CD4-positive, alpha-beta memory T cell (primary cell): ENCODE measurements at regions not wholly inside any gene's neighbourhood (a gene's known extent, or its start where the extent isn't known, plus 50 kb on each side); places are given as distances from the start of the nearest gene placed in this dataset.

ENCODE experiments used
- CTCF ChIA-PET: fragments of 350-600 bp; sonication (Branson Sonifier 250); formaldehyde crosslinking; loops from one replicate; lab custom pipeline; 2021; ENCODE audit warnings: inconsistent platforms; ENCODE audit not compliant: partially characterized antibody; lab: Charles Lee
- POLR2A ChIA-PET: fragments of 350-600 bp; sonication (Branson Sonifier 250); formaldehyde crosslinking; loops from one replicate; lab custom pipeline; 2021; ENCODE audit not compliant: partially characterized antibody; lab: Charles Lee
- DNase-seq, 5 donors: peaks; one replicate each; pipeline versions ENCODE4 v3.0.0 to v3.0.0-alpha.2; 2020 to 2022; ENCODE audit warnings: mixed read lengths in 1 of 5
- H3K27ac ChIP-seq: one replicate; pipeline ENCODE4 v1.7.0; 2013; ENCODE audit warnings: low read depth, low read length
- H3K27me3 ChIP-seq: 2 replicates; pipeline ENCODE4 v1.7.0; 2013; ENCODE audit warnings: mild to moderate bottlenecking, low read length, moderate library complexity; ENCODE audit not compliant: insufficient read depth
- H3K36me3 ChIP-seq: 2 replicates; pipeline ENCODE4 v1.7.0; 2013; ENCODE audit warnings: mild to moderate bottlenecking, low read length, moderate library complexity; ENCODE audit not compliant: insufficient read depth
- H3K4me1 ChIP-seq: 2 replicates; pipeline ENCODE4 v1.7.0; 2013; ENCODE audit warnings: mild to moderate bottlenecking, low read length, moderate library complexity; ENCODE audit not compliant: insufficient read depth
- H3K4me3 ChIP-seq, 2 donors: one replicate each; pipeline ENCODE4 v1.7.0; 2013; ENCODE audit warnings: low read length in 2 of 2, mild to moderate bottlenecking in 1 of 2
- H3K9me3 ChIP-seq, 2 donors: one replicate each; pipeline ENCODE4 v1.7.0; 2013; ENCODE audit warnings: low read length in 2 of 2, control low read depth in 1 of 2; ENCODE audit not compliant: control insufficient read depth in 1 of 2
- H3K27ac Mint-ChIP-seq, 7 donors: one replicate each; pipeline ENCODE4 v1.8.0; 2020 to 2021; ENCODE audit warnings: mixed read lengths in 7 of 7, mild to moderate bottlenecking in 6 of 7, inconsistent platforms in 3 of 7, moderate library complexity in 3 of 7
- H3K27me3 Mint-ChIP-seq, 2 donors: one replicate each; pipeline ENCODE4 v1.8.0; 2020 to 2021; ENCODE audit warnings: mixed read lengths in 2 of 2
- H3K36me3 Mint-ChIP-seq, 2 donors: one replicate each; pipeline ENCODE4 v1.8.0; 2020 to 2021; ENCODE audit warnings: mixed read lengths in 2 of 2, inconsistent platforms in 1 of 2, mild to moderate bottlenecking in 1 of 2
- H3K4me1 Mint-ChIP-seq, 4 donors: one replicate each; pipeline ENCODE4 v1.8.0; 2020 to 2021; ENCODE audit warnings: mixed read lengths in 4 of 4, mild to moderate bottlenecking in 1 of 4
- H3K4me3 Mint-ChIP-seq, 8 donors: one replicate each; pipeline ENCODE4 v1.8.0; 2020 to 2021; ENCODE audit warnings: mixed read lengths in 8 of 8, mild to moderate bottlenecking in 7 of 8, moderate library complexity in 6 of 8, inconsistent platforms in 3 of 8
- H3K9me3 Mint-ChIP-seq, 8 donors: one replicate each; pipeline ENCODE4 v1.8.0; 2020 to 2021; ENCODE audit warnings: mixed read lengths in 8 of 8, mild to moderate bottlenecking in 5 of 8, inconsistent platforms in 3 of 8, moderate library complexity in 1 of 8
- intact Hi-C: fragments of 100-400 bp; cut with micrococcal nuclease; formaldehyde crosslinking; loops from one replicate; pipeline ENCODE4 v1.15.1; 2023

DNA sequence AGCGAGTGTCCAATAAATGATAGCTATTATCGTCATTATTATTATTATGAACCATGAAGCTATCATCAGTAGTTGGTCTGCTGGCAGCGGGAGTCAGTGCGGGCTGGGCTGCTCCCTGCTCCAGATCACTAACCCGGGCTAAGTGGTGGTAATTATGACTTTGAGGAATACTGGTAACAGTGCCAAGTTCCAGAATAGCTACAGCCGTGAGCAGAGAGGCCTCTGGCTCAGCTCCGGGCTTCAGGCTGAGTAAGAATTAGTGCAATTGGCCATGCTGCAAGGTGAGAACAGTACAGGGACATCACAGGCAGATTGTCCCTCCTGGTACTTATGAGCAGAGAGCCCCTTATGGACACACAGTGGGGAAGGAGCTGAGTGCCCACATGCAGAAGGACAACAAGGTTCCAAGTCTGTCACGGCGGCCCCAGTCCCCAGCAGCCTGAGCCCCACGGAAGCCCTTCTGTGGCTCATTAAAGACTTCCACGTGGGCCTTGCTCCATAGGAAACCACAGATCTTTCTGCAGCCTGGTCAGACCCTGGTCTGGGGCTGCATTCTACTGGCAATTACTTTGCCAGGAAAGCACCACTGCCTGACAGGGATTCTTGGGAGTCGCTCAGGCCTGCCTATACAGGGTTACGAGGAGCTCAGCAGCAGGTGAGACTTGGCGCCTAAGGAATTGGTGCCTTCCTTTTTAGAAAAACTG lies 235.1 kb downstream of the RRAGC start:
- no peak overlapping the region for H3K4me3 Mint-ChIP-seq
- Histone ChIP-seq H3K9me3 (no peaks in the 10 kb centered on the region), H3K27me3 (no peaks in the 10 kb centered on the region), H3K27ac (no peak overlapping the region), H3K4me1 (no peaks in the 10 kb centered on the region), H3K36me3 (no peaks in the 10 kb centered on the region), H3K4me3 (no peak overlapping the region)
- no peaks in the 10 kb centered on the region for H3K36me3 Mint-ChIP-seq
- ChIA-PET CTCF (no interaction called here), POLR2A (no interaction called here)
- H3K4me1 Mint-ChIP-seq = no peaks in the 10 kb centered on the region
- peaks cover 2 to 4% of the 10 kb centered on the region in 2 donors for H3K27me3 Mint-ChIP-seq
- H3K9me3 Mint-ChIP-seq = peaks cover 0 to 2% (median 0%) of the 10 kb centered on the region in 8 donors
- intact Hi-C loops = no loop called here
- DNase-seq = no peak
- H3K27ac Mint-ChIP-seq = no peak overlapping the region

DNA sequence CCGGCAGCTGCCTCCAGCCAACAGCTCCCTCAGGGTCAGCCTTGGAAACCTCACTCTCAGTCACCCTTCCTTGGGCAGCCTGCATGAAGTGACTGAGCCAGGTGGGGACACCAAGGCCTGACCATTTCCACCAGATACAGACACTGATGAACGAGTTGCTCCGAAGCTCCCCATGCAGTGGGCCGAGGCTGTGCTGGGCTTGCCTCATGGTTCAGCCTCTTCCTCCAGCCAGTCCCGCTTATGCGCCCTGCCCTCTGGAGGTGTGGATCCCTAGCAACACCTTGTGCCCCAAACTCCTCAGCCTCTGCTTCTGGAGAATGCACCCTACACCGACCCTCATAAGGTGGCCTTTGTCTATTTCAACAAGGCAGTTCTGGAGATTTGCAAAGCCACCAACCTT lies 236.0 kb downstream of the RRAGC start:
- ChIA-PET CTCF (no interaction called here), POLR2A (no interaction called here)
- Histone ChIP-seq H3K27ac (no peak overlapping the region), H3K4me1 (no peaks in the 10 kb centered on the region), H3K9me3 (no peaks in the 10 kb centered on the region), H3K36me3 (no peaks in the 10 kb centered on the region), H3K27me3 (no peaks in the 10 kb centered on the region), H3K4me3 (no peak overlapping the region)
- Mint-ChIP-seq H3K9me3 (no peaks in the 10 kb centered on the region), H3K27ac (no peak overlapping the region), H3K4me3 (no peak overlapping the region), H3K4me1 (no peaks in the 10 kb centered on the region), H3K27me3 (peaks cover 2 to 6% of the 10 kb centered on the region in 2 donors), H3K36me3 (no peaks in the 10 kb centered on the region)
- intact Hi-C loops = no loop called here
- DNase-seq = no peak

GRCh38 chr1:38622197-38622596 lies 237.4 kb downstream of the RRAGC start:
- intact Hi-C loops = no loop called here
- no peaks in the 10 kb centered on the region for H3K27me3 ChIP-seq
- Mint-ChIP-seq H3K9me3 (no peaks in the 10 kb centered on the region), H3K36me3 (no peaks in the 10 kb centered on the region), H3K4me3 (no peak overlapping the region), H3K4me1 (no peaks in the 10 kb centered on the region), H3K27ac (no peak overlapping the region), H3K27me3 (peaks cover 8% of the 10 kb centered on the region in 2 donors)
- H3K4me3 ChIP-seq = no peak overlapping the region
- ChIA-PET CTCF (no interaction called here), POLR2A (no interaction called here)
- H3K27ac ChIP-seq = no peak overlapping the region
- H3K9me3 ChIP-seq = no peaks in the 10 kb centered on the region
- H3K36me3 ChIP-seq = no peaks in the 10 kb centered on the region
- H3K4me1 ChIP-seq = no peaks in the 10 kb centered on the region
- no peak for DNase-seq

- Histone ChIP-seq H3K9me3 (no peaks in the 10 kb centered on the region), H3K4me3 (no peak overlapping the region), H3K27ac (no peak overlapping the region), H3K36me3 (no peaks in the 10 kb centered on the region), H3K4me1 (no peaks in the 10 kb centered on the region), H3K27me3 (no peaks in the 10 kb centered on the region)
- Mint-ChIP-seq H3K4me3 (no peak overlapping the region), H3K4me1 (no peaks in the 10 kb centered on the region), H3K27me3 (peaks cover 16 to 20% of the 10 kb centered on the region in 2 donors), H3K9me3 (peaks cover 0 to 14% (median 5%) of the 10 kb centered on the region in 8 donors), H3K36me3 (no peaks in the 10 kb centered on the region), H3K27ac (no peak overlapping the region)
- intact Hi-C loops = no loop called here
- no peak for DNase-seq
- ChIA-PET POLR2A (no interaction called here), CTCF (no interaction called here)
Observed at GRCh38 chr1:38616846-38617245, 242.7 kb downstream of the RRAGC start.

DNA sequence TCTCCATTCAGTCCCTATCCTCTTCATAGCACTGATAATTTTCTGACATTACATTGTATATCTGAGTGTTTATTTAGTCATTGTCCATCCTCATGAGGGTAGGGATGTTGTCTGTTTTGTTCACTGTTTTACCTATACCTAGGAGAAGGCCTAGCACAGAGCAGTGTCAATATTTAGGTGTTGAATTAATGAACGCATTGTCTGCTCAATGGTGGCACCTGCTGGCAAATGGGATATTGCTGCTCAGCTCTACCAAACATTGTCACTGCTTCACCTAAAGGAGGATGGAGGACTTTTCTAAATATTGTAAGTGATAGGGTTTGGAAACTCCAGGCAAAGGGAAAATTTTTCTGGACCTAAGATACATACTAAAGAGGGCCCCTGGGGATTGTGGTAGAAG lies 243.9 kb downstream of the RRAGC start:
- no peak overlapping the region for H3K27ac ChIP-seq
- intact Hi-C loops = no loop called here
- ChIA-PET POLR2A (no interaction called here), CTCF (no interaction called here)
- no peak overlapping the region for H3K4me3 ChIP-seq
- no peak overlapping the region for H3K4me3 Mint-ChIP-seq
- H3K9me3 Mint-ChIP-seq = peaks cover 0 to 14% (median 5%) of the 10 kb centered on the region in 8 donors
- H3K4me1 Mint-ChIP-seq = no peaks in the 10 kb centered on the region
- H3K27me3 ChIP-seq = no peaks in the 10 kb centered on the region
- H3K36me3 Mint-ChIP-seq = no peaks in the 10 kb centered on the region
- no peaks in the 10 kb centered on the region for H3K9me3 ChIP-seq
- no peak overlapping the region for H3K27ac Mint-ChIP-seq
- H3K4me1 ChIP-seq = no peaks in the 10 kb centered on the region
- H3K36me3 ChIP-seq = no peaks in the 10 kb centered on the region
- peaks cover 19 to 22% of the 10 kb centered on the region in 2 donors for H3K27me3 Mint-ChIP-seq
- no peak for DNase-seq

- peaks cover 0 to 14% (median 5%) of the 10 kb centered on the region in 8 donors for H3K9me3 Mint-ChIP-seq
- no peaks in the 10 kb centered on the region for H3K9me3 ChIP-seq
- H3K4me3 ChIP-seq = no peak overlapping the region
- no peaks in the 10 kb centered on the region for H3K36me3 ChIP-seq
- no peak overlapping the region for H3K27ac Mint-ChIP-seq
- H3K36me3 Mint-ChIP-seq = no peaks in the 10 kb centered on the region
- intact Hi-C loops = no loop called here
- H3K27me3 ChIP-seq = no peaks in the 10 kb centered on the region
- H3K4me1 Mint-ChIP-seq = no peaks in the 10 kb centered on the region
- H3K4me3 Mint-ChIP-seq = no peak overlapping the region
- no peak for DNase-seq
- no peak overlapping the region for H3K27ac ChIP-seq
- ChIA-PET POLR2A (no interaction called here), CTCF (no interaction called here)
- H3K27me3 Mint-ChIP-seq = peaks cover 22 to 23% of the 10 kb centered on the region in 2 donors
- no peaks in the 10 kb centered on the region for H3K4me1 ChIP-seq
Observed at GRCh38 chr1:38614861-38615260, 244.7 kb downstream of the RRAGC start.

DNA sequence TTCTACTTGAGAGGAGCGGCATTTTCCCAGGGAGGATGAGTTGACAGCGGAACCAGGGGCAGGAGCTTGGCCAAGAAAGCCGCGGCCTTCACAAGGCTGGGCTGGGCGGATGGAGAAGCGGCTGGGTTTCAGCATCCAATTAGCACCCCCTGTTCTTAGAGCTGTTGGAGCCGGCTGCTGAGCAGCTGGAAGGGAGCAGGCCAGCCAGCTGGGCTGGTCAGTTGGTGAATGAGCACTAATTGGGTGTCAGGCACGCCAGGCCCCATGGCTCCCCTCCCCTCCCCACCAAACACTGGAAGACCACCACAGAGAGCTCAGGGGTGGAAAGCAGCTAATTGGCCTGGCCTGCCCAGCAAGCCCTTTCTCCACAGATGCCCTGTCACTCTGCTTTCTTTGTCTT lies 245.6 kb downstream of the RRAGC start:
- Mint-ChIP-seq H3K4me3 (no peak overlapping the region), H3K4me1 (no peaks in the 10 kb centered on the region), H3K27ac (no peak overlapping the region), H3K9me3 (peaks cover 0 to 14% (median 5%) of the 10 kb centered on the region in 8 donors), H3K36me3 (no peaks in the 10 kb centered on the region), H3K27me3 (peaks cover 22 to 23% of the 10 kb centered on the region in 2 donors)
- POLR2A ChIA-PET = no interaction called here
- no peaks in the 10 kb centered on the region for H3K9me3 ChIP-seq
- no peaks in the 10 kb centered on the region for H3K4me1 ChIP-seq
- CTCF ChIA-PET = no interaction called here
- no peak overlapping the region for H3K27ac ChIP-seq
- intact Hi-C loops = no loop called here
- H3K36me3 ChIP-seq = no peaks in the 10 kb centered on the region
- H3K4me3 ChIP-seq = no peak overlapping the region
- DNase-seq = no peak
- H3K27me3 ChIP-seq = no peaks in the 10 kb centered on the region
